HS-5 (cell line): ENCODE measurements at regions not wholly inside any gene's neighbourhood (a gene's known extent, or its start where the extent isn't known, plus 50 kb on each side); places are given as distances from the start of the nearest gene placed in this dataset.
"Not testable (repeated sequence)": the region's sequence is repeated elsewhere in the genome, so short reads cannot be mapped to it uniquely, and the experiment has no call there.

Experiments
- DNase-seq: peaks from one replicate; pipeline ENCODE4 v3.0.0-alpha.2; 2012; ENCODE audit warnings: low read depth

- no peak for DNase-seq
These were observed 387.0 kb downstream of the ZBBX start for GRCh38 chr3:166993015-166993630.

GRCh38 chr3:166986000-166986399, 394.1 kb downstream of the ZBBX start:
- DNase-seq, result no peak

GRCh38 chr3:166975796-166976195, 404.3 kb downstream of the ZBBX start:
- not testable (repeated sequence) for DNase-seq

GRCh38 chr3:166967714-166968113, 412.4 kb downstream of the ZBBX start:
- not testable (repeated sequence) for DNase-seq

- DNase-seq, result no peak
These were observed 417.2 kb downstream of the ZBBX start for GRCh38 chr3:166962911-166963310.

GRCh38 chr3:166957121-166957520, 423.0 kb downstream of the ZBBX start:
- no peak for DNase-seq

- DNase-seq, result no peak
These were observed 424.7 kb downstream of the ZBBX start for GRCh38 chr3:166955201-166955939.

GRCh38 chr3:166934879-166935278, 445.2 kb downstream of the ZBBX start:
- no peak for DNase-seq

- no peak for DNase-seq
These were observed 462.7 kb downstream of the ZBBX start for GRCh38 chr3:166917437-166917836.

- DNase-seq, result no peak
These were observed 477.7 kb downstream of the ZBBX start for GRCh38 chr3:166902374-166902773.

- no peak for DNase-seq
These were observed 479.1 kb downstream of the ZBBX start for GRCh38 chr3:166900866-166901577.

- no peak for DNase-seq
These were observed 482.3 kb downstream of the ZBBX start for GRCh38 chr3:166897811-166898210.

- DNase-seq, result no peak
These were observed 490.9 kb downstream of the ZBBX start for GRCh38 chr3:166889241-166889640.

- DNase-seq, result no peak
These were observed 500.4 kb downstream of the ZBBX start for GRCh38 chr3:166879661-166880060.

- no peak for DNase-seq
These were observed 502.1 kb downstream of the ZBBX start for GRCh38 chr3:166877971-166878370.

GRCh38 chr3:166864473-166865467, 515.3 kb downstream of the ZBBX start:
- no peak for DNase-seq

- no peak for DNase-seq
These were observed 519.9 kb downstream of the ZBBX start for GRCh38 chr3:166860217-166860616.

GRCh38 chr3:166844329-166844728, 535.8 kb downstream of the ZBBX start:
- no peak for DNase-seq

GRCh38 chr3:166842784-166843183, 537.3 kb downstream of the ZBBX start:
- DNase-seq, result not testable (repeated sequence)

- DNase-seq, result no peak
These were observed 542.6 kb downstream of the ZBBX start for GRCh38 chr3:166837535-166837934.

GRCh38 chr3:166836836-166837235, 543.3 kb downstream of the ZBBX start:
- no peak for DNase-seq

- peak; percentile 15 for DNase-seq
These were observed 550.2 kb downstream of the ZBBX start for GRCh38 chr3:166829896-166830295.
